ENCODE measurements at regions not wholly inside any gene's neighbourhood (a gene's known extent, or its start where the extent isn't known, plus 50 kb on each side); places are given as distances from the start of the nearest gene placed in this dataset.
"Not testable (repeated sequence)": the region's sequence is repeated elsewhere in the genome, so short reads cannot be mapped to it uniquely, and the experiment has no call there.

DNA sequence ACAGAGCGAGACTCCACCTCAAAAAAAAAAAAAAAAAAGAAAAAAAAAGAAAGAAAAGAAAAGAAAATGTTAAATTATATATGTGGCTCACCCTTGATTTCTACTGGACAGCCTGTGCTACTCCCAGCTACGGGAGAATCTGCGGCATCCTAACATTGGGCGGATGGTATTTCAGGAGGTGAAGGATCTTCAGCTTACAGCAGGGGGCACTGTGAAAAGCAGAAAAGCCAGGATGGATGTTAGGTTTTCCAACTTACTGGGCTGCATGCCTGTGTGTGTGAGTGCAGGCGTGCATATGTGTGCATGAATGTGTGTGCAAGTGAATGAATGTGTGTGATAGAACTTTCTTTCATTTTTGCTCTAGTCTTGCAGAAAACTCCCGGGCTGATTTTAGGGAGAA lies 1066.5 kb downstream of the TYW1 start:
- 73 to 78% (median 74%) methylated on average over 6 of the region's 6 CpGs for WGBS, 3 donors
- Histone ChIP-seq H3K36me3 (ENCODE audit: control insufficient read depth in 3 of 3, insufficient read depth in 2 of 3, low read depth in 1 of 3, low read length in 3 of 3) (no peaks in the 10 kb centered on the region), H3K9me3 (ENCODE audit: control insufficient read depth in 2 of 2, insufficient read depth in 1 of 2, low read depth in 1 of 2, low read length in 1 of 2) (no peaks in the 10 kb centered on the region), H3K4me3 (ENCODE audit: low read depth in 1 of 3, low read length in 3 of 3) (no peak overlapping the region), H3K4me1 (ENCODE audit: control insufficient read depth in 3 of 3, insufficient read depth in 2 of 3, low read depth in 1 of 3, low read length in 2 of 3) (no peaks in the 10 kb centered on the region), H3K27me3 (ENCODE audit: control insufficient read depth in 3 of 3, insufficient read depth in 3 of 3, low read length in 3 of 3) (no peaks in the 10 kb centered on the region), H3K27ac (ENCODE audit: low read depth in 1 of 3, low read length in 2 of 3) (no peak overlapping the region)
- no peak for FAIRE-seq
- peak in 1 of 2 donors; percentile 2 for DNase-seq

DNA sequence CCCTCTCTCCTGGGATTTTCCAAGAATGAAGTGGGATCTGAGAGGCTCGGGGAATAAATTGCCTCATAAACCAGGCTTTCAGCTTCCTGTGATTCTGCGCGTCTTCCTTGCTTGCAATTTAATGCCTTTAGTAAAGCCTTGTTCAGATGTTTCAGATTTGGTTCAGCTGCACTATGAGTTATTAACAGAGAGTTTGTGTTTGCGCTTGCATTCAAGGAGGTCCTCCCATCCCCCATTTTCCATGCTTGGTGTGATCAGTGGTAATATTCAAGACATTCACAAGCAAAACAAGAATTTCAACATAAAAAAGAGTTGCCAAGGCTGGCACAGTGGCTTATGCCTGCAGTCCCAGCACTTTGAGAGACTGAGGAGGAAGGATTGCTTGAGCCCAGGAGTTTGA lies 1068.9 kb downstream of the TYW1 start:
- H3K4me3 ChIP-seq (ENCODE audit: low read depth in 1 of 3, low read length in 3 of 3) = no peak overlapping the region
- no peak overlapping the region for H3K27ac ChIP-seq (ENCODE audit: low read depth in 1 of 3, low read length in 2 of 3)
- no peaks in the 10 kb centered on the region for H3K9me3 ChIP-seq (ENCODE audit: control insufficient read depth in 2 of 2, insufficient read depth in 1 of 2, low read depth in 1 of 2, low read length in 1 of 2)
- H3K36me3 ChIP-seq (ENCODE audit: control insufficient read depth in 3 of 3, insufficient read depth in 2 of 3, low read depth in 1 of 3, low read length in 3 of 3) = no peaks in the 10 kb centered on the region
- FAIRE-seq (no peak), DNase-seq (no peak)
- WGBS, 3 donors = 76 to 86% (median 82%) methylated on average over 4 of the region's 4 CpGs
- H3K4me1 ChIP-seq (ENCODE audit: control insufficient read depth in 3 of 3, insufficient read depth in 2 of 3, low read depth in 1 of 3, low read length in 2 of 3) = no peaks in the 10 kb centered on the region
- no peaks in the 10 kb centered on the region for H3K27me3 ChIP-seq (ENCODE audit: control insufficient read depth in 3 of 3, insufficient read depth in 3 of 3, low read length in 3 of 3)

DNA sequence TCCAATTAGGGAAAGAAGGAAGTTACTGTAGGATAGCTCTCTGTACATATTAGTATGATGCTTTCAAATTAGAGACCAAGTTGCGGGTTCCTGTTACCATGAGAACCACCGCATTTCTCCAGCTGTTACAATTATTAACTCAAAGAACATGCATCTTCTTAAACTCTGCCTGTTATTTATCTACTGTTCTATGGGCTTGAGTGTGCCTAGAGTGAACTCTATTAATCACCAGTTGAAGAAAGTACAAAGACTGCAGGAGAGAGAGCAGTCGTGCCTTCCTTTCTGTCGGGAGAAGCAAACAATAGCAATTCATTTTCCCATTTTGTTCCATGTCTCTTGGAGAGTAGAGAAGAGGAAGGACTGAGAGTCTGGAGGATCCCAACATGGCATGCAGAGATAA lies 1071.2 kb downstream of the TYW1 start:
- no peaks in the 10 kb centered on the region for H3K27me3 ChIP-seq (ENCODE audit: control insufficient read depth in 3 of 3, insufficient read depth in 3 of 3, low read length in 3 of 3)
- no peak overlapping the region for H3K27ac ChIP-seq (ENCODE audit: low read depth in 1 of 3, low read length in 2 of 3)
- DNase-seq (no peak), FAIRE-seq (no peak)
- H3K36me3 ChIP-seq (ENCODE audit: control insufficient read depth in 3 of 3, insufficient read depth in 2 of 3, low read depth in 1 of 3, low read length in 3 of 3) = no peaks in the 10 kb centered on the region
- WGBS, 3 donors = 49 to 72% (median 63%) methylated on average over 4 of the region's 4 CpGs
- no peaks in the 10 kb centered on the region for H3K4me1 ChIP-seq (ENCODE audit: control insufficient read depth in 3 of 3, insufficient read depth in 2 of 3, low read depth in 1 of 3, low read length in 2 of 3)
- no peaks in the 10 kb centered on the region for H3K9me3 ChIP-seq (ENCODE audit: control insufficient read depth in 2 of 2, insufficient read depth in 1 of 2, low read depth in 1 of 2, low read length in 1 of 2)
- no peak overlapping the region for H3K4me3 ChIP-seq (ENCODE audit: low read depth in 1 of 3, low read length in 3 of 3)

DNA sequence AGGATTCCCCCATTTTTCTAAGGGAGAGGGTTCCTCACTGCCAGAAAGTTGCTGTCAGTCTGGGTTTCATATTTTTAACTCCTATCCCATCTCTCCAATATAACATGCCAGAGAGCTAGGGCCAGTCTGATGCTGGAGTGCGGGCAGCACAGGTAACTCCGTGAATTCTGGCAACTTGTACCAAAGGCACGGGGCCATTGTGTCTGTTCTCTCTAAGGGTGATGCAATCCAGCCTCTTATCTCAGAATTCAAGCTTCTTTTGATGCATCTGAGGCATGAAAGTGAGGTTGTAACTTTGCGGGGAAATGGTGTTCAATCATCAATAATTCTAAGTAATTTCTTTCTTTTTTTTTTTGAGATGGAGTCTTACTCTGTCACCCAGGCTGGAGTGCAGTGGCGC lies 1074.4 kb downstream of the TYW1 start:
- H3K9me3 ChIP-seq (ENCODE audit: control insufficient read depth in 2 of 2, insufficient read depth in 1 of 2, low read depth in 1 of 2, low read length in 1 of 2) = no peaks in the 10 kb centered on the region
- no peaks in the 10 kb centered on the region for H3K27me3 ChIP-seq (ENCODE audit: control insufficient read depth in 3 of 3, insufficient read depth in 3 of 3, low read length in 3 of 3)
- no peak for DNase-seq
- no peak overlapping the region for H3K4me3 ChIP-seq (ENCODE audit: low read depth in 1 of 3, low read length in 3 of 3)
- H3K4me1 ChIP-seq (ENCODE audit: control insufficient read depth in 3 of 3, insufficient read depth in 2 of 3, low read depth in 1 of 3, low read length in 2 of 3) = no peaks in the 10 kb centered on the region
- H3K27ac ChIP-seq (ENCODE audit: low read depth in 1 of 3, low read length in 2 of 3) = no peak overlapping the region
- H3K36me3 ChIP-seq (ENCODE audit: control insufficient read depth in 3 of 3, insufficient read depth in 2 of 3, low read depth in 1 of 3, low read length in 3 of 3) = no peaks in the 10 kb centered on the region
- 69 to 82% (median 78%) methylated on average over 5 of the region's 5 CpGs for WGBS, 3 donors
- FAIRE-seq = no peak

DNA sequence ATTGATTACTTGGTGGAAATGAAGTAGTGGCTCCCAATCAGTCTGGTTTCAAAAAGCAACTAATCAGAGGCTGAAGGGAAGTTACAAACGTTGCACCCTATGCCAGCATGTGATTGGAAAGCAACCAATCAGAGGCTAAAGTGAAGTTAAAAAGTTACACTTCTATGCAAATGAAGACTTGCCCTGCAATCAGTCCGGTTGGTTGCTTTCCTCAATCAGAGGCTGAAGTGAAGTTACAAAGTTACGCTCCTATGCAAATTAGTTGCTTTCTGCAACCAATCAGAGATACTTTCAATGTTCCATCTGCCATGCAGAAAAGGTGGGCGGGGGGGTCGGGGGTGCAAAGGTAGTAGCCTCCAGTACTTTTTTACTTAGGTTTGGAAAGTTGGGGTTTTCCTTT lies 1077.1 kb downstream of the TYW1 start:
- DNase-seq = no peak
- Histone ChIP-seq H3K4me1 (ENCODE audit: control insufficient read depth in 3 of 3, insufficient read depth in 2 of 3, low read depth in 1 of 3, low read length in 2 of 3) (no peaks in the 10 kb centered on the region), H3K36me3 (ENCODE audit: control insufficient read depth in 3 of 3, insufficient read depth in 2 of 3, low read depth in 1 of 3, low read length in 3 of 3) (no peaks in the 10 kb centered on the region), H3K9me3 (ENCODE audit: control insufficient read depth in 2 of 2, insufficient read depth in 1 of 2, low read depth in 1 of 2, low read length in 1 of 2) (no peaks in the 10 kb centered on the region), H3K27ac (ENCODE audit: low read depth in 1 of 3, low read length in 2 of 3) (no peak overlapping the region), H3K4me3 (ENCODE audit: low read depth in 1 of 3, low read length in 3 of 3) (no peak overlapping the region), H3K27me3 (ENCODE audit: control insufficient read depth in 3 of 3, insufficient read depth in 3 of 3, low read length in 3 of 3) (no peaks in the 10 kb centered on the region)
- no peak for FAIRE-seq
- 58 to 68% (median 67%) methylated on average over 5 of the region's 5 CpGs for WGBS, 3 donors

DNA sequence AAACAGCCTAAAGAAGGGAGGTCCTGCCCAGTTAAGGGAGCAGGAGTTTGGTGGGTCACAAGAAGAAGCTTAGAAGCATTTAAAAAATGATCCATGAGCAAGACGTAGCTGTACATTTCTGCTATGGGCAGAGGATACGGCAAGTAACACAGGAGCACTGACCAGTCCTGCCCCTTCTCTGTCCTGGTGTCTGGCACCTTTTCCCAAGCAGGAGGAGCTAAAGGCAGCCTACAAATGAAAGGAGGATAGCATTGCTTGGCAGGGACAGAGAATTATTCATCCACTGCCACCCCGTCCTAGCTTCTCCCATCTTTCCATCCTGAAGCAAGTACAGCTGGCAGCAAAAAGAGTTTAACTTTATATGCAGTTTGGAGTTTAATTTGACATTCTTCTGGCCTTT lies 1077.6 kb downstream of the TYW1 start:
- H3K36me3 ChIP-seq (ENCODE audit: control insufficient read depth in 3 of 3, insufficient read depth in 2 of 3, low read depth in 1 of 3, low read length in 3 of 3) = no peaks in the 10 kb centered on the region
- no peak for FAIRE-seq
- no peaks in the 10 kb centered on the region for H3K4me1 ChIP-seq (ENCODE audit: control insufficient read depth in 3 of 3, insufficient read depth in 2 of 3, low read depth in 1 of 3, low read length in 2 of 3)
- no peak overlapping the region for H3K4me3 ChIP-seq (ENCODE audit: low read depth in 1 of 3, low read length in 3 of 3)
- DNase-seq = no peak
- H3K27ac ChIP-seq (ENCODE audit: low read depth in 1 of 3, low read length in 2 of 3) = no peak overlapping the region
- no peaks in the 10 kb centered on the region for H3K27me3 ChIP-seq (ENCODE audit: control insufficient read depth in 3 of 3, insufficient read depth in 3 of 3, low read length in 3 of 3)
- no peaks in the 10 kb centered on the region for H3K9me3 ChIP-seq (ENCODE audit: control insufficient read depth in 2 of 2, insufficient read depth in 1 of 2, low read depth in 1 of 2, low read length in 1 of 2)
- WGBS, 3 donors = 80 to 89% (median 86%) methylated on average over 3 of the region's 3 CpGs

DNA sequence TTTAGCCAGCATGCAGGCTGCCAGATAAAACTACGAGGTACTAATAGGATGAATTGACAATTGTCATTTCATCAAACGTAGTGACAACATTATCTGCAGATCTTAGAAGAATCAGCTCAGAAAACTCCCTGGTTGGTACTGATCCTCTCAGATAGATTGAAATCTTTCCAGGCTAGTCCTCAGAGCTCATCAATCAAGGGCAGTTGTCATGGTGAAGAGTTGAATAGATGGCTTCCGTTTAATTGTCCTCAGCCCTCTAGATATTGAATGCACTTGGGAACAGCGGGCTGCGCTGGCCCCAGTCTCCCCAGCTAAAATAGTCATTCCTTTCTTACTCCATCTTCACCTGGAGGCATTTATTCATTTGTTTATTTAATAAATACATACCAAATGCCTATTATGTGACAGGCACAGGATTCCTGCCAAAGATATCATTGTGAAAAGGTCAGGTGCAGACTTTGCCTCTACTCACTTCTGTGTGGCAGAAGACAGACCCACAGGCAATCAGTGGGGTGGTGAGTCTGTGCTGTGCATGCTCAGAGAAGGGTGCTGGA lies 1081.6 kb downstream of the TYW1 start:
- 78 to 82% (median 81%) methylated on average over 5 of the region's 5 CpGs for WGBS, 3 donors
- H3K4me1 ChIP-seq (ENCODE audit: control insufficient read depth in 3 of 3, insufficient read depth in 2 of 3, low read depth in 1 of 3, low read length in 2 of 3) = no peaks in the 10 kb centered on the region
- H3K4me3 ChIP-seq (ENCODE audit: low read depth in 1 of 3, low read length in 3 of 3) = no peak overlapping the region
- no peaks in the 10 kb centered on the region for H3K27me3 ChIP-seq (ENCODE audit: control insufficient read depth in 3 of 3, insufficient read depth in 3 of 3, low read length in 3 of 3)
- peaks cover 0 to 11% of the 10 kb centered on the region in 2 donors for H3K9me3 ChIP-seq (ENCODE audit: control insufficient read depth in 2 of 2, insufficient read depth in 1 of 2, low read depth in 1 of 2, low read length in 1 of 2)
- H3K36me3 ChIP-seq (ENCODE audit: control insufficient read depth in 3 of 3, insufficient read depth in 2 of 3, low read depth in 1 of 3, low read length in 3 of 3) = no peaks in the 10 kb centered on the region
- H3K27ac ChIP-seq (ENCODE audit: low read depth in 1 of 3, low read length in 2 of 3) = no peak overlapping the region
- FAIRE-seq (no peak), DNase-seq (no peak)

DNA sequence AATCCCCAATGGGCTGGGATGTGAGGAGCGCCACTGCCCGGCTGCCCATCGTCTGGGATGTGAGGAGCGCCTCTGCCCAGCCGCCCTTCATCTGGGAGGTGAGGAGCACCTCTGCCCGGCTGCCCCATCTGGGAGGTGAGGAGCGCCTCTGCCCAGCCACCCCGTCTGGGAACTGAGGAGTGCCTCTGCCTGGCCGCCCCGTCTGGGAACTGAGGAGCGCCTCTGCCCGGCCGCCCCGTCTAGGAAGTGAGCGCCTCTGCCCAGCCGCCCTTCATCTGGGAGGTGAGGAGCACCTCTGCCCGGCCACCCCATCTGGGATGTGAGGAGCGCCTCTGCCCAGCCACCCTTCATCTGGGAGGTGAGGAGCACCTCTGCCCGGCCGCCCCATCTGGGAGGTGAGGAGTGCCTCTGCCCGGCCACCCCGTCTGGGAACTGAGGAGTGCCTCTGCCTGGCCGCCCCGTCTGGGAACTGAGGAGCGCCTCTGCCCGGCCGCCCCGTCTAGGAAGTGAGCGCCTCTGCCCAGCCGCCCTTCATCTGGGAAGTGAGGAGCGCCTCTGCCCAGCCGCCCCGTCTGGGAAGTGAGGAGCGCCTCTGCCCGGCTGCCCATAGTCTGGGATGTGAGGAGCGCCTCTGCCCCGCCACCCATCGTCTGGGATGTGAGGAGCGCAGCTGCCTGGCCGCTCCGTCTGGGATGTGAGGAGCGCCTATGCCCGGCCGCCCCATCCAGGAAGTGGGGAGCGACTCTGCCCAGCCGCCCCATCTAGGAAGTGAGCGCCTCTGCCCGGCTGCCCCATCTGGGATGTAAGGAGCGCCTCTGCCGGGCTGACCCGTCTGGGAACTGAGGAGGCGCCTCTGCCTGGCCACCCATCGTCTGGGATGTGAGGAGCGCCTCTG lies 1085.7 kb downstream of the TYW1 start:
- H3K4me3 ChIP-seq (ENCODE audit: low read depth in 1 of 3, low read length in 3 of 3); H3K27ac ChIP-seq (ENCODE audit: low read depth in 1 of 3, low read length in 2 of 3); DNase-seq; FAIRE-seq; H3K36me3 ChIP-seq (ENCODE audit: control insufficient read depth in 3 of 3, insufficient read depth in 2 of 3, low read depth in 1 of 3, low read length in 3 of 3); H3K27me3 ChIP-seq (ENCODE audit: control insufficient read depth in 3 of 3, insufficient read depth in 3 of 3, low read length in 3 of 3); H3K4me1 ChIP-seq (ENCODE audit: control insufficient read depth in 3 of 3, insufficient read depth in 2 of 3, low read depth in 1 of 3, low read length in 2 of 3): not testable (repeated sequence)
- H3K9me3 ChIP-seq (ENCODE audit: control insufficient read depth in 2 of 2, insufficient read depth in 1 of 2, low read depth in 1 of 2, low read length in 1 of 2) = peaks cover 0 to 24% of the 10 kb centered on the region in 2 donors
- 93 to 97% (median 94%) methylated on average over 38 to 54 of the region's 54 CpGs for WGBS, 3 donors

Data from small intestine (tissue), 7 donors.